ENCODE measurements at regions not wholly inside any gene's neighbourhood (a gene's known extent, or its start where the extent isn't known, plus 50 kb on each side); places are given as distances from the start of the nearest gene placed in this dataset.

GRCh38 chr1:47703981-47704596, 266.2 kb downstream of the FOXD2 start:
- TF ChIP-seq, protein P1, sequence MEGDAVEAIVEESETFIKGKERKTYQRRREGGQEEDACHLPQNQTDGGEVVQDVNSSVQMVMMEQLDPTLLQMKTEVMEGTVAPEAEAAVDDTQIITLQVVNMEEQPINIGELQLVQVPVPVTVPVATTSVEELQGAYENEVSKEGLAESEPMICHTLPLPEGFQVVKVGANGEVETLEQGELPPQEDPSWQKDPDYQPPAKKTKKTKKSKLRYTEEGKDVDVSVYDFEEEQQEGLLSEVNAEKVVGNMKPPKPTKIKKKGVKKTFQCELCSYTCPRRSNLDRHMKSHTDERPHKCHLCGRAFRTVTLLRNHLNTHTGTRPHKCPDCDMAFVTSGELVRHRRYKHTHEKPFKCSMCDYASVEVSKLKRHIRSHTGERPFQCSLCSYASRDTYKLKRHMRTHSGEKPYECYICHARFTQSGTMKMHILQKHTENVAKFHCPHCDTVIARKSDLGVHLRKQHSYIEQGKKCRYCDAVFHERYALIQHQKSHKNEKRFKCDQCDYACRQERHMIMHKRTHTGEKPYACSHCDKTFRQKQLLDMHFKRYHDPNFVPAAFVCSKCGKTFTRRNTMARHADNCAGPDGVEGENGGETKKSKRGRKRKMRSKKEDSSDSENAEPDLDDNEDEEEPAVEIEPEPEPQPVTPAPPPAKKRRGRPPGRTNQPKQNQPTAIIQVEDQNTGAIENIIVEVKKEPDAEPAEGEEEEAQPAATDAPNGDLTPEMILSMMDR (IDR thresholded peaks at IDR 0.05; ENCODE audit: insufficient read depth, low read length) = no peak
- TF ChIP-seq GABPA (IDR thresholded peaks at IDR 0.05; ENCODE audit: low read depth) (no peak), POLR2AphosphoS5 (IDR thresholded peaks at IDR 0.05; ENCODE audit: low read depth) (no peak)
